HK-2 (cell line): ENCODE measurements at regions not wholly inside any gene's neighbourhood (a gene's known extent, or its start where the extent isn't known, plus 50 kb on each side); places are given as distances from the start of the nearest gene placed in this dataset.

Experiments
- DNase-seq: peaks from one replicate; pipeline ENCODE4 v3.0.0-alpha.2; 2018; ENCODE audit not compliant: unreplicated experiment

- DNase-seq = no peak
Observed at GRCh38 chr7:10257438-10257837, 716.2 kb upstream of the PHF14 start.

- DNase-seq = no peak
Observed at GRCh38 chr7:10266976-10267375, 706.7 kb upstream of the PHF14 start.

DNA sequence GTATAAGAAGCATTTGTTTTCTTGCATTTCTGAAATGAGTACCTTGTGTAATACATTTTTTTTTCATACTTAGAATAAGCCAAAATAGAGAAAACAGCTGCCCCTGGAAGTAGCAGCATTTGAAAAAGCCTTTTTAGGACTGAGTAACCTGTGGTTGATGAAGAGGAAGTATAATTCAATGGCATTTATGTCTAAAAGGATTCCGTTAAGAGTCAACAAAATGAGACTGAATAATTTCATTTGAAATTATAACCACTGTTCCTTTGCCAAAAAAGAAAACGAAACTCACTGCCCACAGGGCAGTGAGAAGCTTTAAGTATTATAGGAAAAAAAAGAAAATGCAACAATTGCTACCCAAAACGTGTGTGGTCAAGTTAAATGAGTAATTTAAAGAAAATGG lies 705.6 kb upstream of the PHF14 start:
- DNase-seq = no peak

GRCh38 chr7:10282909-10283308 lies 690.8 kb upstream of the PHF14 start:
- DNase-seq = no peak

DNA sequence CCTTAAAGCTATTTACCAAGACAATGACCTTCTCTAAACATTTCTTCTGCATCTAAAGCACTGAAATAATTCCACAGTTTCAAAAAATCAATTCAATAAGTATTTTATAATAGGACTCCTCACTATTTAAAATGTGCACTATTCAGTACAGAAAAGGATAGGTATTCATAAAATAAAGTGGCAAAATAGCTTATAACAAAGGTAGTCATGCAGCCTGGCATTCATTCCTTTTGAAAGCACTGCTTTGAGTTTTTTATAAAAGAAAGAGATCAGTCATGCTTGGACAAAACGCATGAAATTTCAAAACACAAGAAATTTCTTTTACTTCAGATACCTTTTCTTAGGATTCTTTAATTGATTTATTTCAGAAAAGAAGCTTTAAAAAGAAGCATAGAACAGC lies 689.7 kb upstream of the PHF14 start:
- DNase-seq = no peak

- no peak for DNase-seq
Observed at GRCh38 chr7:10299384-10299783, 674.3 kb upstream of the PHF14 start.

- DNase-seq = no peak
Observed at GRCh38 chr7:10300577-10300976, 673.1 kb upstream of the PHF14 start.

DNA sequence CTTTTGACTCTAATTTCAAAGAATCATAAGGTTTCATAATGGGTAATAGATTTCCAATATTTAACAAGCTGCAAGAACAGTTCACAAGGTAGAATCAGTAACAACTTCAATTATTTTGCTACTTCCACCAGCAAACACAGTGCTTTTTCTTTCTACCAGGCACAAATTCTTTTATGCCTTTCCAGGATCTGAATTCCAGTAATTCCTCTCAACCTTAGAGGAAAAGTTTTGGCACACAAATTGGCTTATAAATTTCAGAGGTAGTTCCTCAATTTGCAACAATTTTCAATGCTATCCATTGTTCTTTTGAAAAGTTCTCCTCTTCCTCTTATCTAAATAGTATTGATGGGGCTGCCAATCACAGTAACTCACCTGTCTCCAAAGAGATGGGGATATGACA lies 665.4 kb upstream of the PHF14 start:
- no peak for DNase-seq

GRCh38 chr7:10312942-10313341 lies 660.7 kb upstream of the PHF14 start:
- no peak for DNase-seq

DNA sequence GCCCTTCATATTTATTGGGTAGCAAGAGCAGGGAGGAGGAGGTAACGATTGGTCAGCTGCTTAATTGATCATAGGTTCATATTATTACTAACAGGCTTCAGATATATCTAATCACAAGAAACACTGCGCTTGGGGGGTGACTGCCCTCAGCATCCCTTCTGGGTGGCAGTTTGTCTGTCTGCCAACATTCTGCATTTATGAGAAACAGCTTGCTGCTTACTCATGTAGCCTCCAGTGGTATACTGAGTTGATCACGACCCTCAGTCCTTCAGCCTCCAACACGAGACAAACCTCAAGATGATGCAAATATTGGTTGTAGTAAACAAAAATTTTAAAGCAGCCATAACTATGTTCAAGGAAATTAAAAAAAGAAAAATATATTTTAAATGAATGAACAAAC lies 657.8 kb upstream of the PHF14 start:
- no peak for DNase-seq

DNA sequence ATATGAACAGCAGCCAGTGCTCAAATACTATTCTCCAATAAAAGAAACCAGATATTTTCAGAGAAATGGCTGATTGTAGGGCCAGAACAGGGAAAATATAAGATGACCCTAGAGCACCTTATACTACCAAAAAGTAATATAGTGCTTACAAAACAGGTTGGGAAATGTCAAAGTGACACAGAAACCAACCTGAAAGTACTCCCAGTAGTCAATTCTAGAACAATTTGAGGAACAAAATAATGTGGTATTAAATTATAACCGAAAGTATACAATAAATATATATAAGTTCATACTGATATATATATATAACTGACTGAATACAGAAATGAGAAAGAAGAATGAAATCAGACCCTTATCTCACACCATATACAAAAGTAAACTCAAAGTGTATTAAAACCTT lies 657.2 kb upstream of the PHF14 start:
- no peak for DNase-seq

DNA sequence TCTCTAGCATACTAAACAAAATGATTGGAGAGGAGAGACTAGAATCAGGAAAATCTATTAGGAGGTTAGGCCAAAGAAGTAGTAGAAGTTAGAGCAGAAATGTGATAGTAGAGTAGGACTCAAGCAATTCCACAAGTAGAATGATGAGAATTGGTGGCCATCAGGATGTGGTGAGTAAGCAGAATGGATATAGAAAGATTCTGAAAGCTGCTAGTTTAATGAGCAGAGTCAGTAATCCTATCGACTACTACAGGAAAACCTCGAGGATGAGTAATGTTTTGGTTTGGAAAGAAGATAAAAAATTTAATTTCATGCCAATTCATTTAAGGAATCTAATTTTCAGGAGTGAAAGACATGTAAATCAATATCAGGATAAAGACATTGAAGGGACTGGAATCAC lies 648.3 kb upstream of the PHF14 start:
- DNase-seq = no peak

DNA sequence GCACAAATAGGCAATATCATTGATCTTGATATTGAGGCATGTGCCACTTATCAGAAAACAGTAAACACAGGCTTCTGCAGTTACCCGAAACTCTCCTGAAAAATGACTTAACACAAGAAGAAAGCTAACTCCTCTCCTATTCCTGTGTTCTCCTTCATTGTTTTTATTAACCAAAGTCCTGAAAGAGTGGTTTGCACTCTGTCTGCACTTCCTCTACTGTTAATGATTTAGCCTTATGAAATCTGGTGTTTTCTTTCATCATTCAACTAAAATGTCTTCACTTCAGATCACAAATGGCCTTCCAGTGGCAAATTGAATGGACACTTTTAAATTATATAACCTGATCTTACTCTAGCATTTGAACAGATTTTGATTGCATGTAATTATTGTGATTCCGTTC lies 630.6 kb upstream of the PHF14 start:
- DNase-seq = no peak

DNA sequence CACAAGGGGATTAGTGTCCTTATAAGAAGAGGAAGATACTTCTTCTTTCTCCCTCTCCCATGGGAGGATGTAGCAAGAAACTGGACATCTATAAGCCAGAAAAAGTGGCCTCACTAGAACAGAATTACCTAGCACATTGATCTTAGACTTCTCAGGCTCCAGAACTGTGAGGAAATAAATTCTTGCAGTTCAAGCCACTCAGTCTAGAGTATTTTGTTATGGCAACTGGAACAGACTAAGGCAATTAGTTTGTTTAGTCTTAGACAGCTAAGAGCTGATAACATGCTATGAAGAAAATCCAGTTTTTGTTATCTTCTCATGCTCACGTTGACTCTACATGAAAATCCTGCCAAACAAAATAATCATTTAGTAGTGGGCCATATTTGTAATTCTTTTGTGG lies 627.6 kb upstream of the PHF14 start:
- no peak for DNase-seq

DNA sequence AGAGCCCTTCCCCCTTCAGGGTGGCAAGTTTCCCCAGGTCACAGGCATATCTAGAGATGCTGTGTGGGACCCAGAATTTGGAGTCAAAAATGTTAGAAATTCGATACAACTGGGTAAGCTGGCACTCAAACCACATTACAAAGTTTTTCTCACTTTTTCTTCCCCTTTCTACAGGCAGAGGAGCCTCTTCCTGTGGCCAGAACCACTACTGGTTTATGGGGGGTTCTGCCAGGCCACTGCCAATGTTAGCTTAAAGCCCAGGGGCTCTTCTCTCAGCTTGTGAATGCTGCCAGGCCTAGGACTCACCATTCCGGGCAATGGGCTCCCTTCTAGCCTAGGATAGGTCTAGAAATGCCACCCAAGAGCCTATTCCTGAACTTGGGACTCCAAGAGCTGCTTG lies 617.9 kb upstream of the PHF14 start:
- DNase-seq = no peak

DNA sequence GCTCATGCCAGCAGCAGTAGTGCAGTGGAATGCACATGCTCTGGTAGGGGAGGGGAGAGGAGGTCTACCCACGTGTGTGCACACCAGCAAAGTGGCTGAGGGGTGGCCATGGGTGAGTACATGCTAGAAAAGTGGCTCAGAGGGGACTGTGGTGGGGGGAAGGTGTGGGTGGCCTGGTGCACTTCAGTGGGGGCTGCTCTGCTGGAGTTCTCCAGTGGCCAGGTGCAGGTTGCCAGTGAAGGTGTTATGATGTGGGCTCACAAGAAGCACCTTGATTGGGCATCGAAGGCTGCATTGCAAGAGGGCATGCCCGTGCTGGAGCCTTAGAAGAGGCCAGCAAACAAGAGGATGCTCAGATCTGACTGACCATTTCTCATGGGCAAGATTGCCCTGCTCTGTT lies 613.6 kb upstream of the PHF14 start:
- no peak for DNase-seq

DNA sequence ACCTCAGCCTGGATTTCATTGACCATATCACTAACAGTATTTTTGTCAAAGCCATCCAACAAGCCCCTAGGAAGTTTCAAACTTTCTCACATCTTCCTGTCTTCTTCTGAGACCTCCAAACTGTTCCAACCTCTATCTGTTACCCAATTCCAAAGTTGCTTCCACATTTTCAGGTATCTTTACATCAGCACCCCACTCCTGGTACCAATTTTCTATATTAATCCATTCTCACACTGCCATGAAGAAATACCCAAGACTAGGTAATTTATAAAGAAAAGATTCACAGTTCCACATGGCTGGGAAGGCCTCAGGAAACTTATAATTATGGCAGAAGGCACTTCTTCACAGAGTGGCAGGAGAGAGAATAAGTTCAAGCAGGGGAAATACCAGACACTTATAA lies 571.9 kb upstream of the PHF14 start:
- DNase-seq = no peak

DNA sequence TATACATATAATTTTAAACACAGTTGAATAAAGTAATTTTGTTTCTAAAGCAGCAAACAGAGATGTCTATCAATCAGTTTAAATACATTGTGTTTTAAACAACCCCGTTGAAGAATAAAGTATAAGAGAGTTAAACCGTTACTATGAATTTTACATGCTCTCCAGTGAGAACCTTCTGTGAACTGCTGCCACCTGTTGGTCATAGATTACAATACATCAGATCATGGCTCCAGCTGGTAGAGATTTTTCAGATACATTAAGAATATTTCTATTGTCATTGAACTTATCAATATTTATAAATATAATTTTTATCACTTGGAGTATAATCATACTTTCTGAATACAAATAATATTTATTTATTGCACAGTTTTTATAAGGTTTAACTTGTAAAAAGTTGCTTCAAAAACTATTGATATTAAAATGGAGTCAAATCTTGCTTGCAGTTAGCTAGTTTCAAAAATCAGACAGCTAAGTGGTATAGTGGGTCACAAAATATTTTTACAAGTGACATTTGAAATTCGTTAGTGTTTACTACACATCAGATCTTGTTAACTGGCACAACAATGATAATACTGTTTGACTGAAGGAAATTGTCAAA lies 561.2 kb upstream of the PHF14 start:
- peak; percentile 11 for DNase-seq

- no peak for DNase-seq
Observed at GRCh38 chr7:10418985-10419384, 554.7 kb upstream of the PHF14 start.

DNA sequence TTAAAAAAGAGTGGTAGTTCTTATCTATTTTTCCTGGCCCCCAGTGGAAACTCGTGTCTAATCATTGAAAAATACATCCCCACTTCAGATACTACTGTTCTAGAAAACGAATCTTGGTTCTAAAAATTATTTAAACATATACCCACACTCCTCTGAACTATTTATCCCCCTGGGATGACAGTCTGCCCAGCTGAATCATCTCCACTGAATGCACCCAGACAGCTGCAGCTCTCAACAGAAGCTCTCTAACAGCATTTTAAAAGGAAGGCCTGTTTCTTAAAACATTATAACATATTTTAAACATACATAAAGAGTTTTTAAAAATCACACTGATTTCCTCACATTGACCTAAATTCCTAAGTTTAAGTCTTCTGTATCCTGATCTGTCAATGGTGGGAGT lies 544.6 kb upstream of the PHF14 start:
- no peak for DNase-seq

DNA sequence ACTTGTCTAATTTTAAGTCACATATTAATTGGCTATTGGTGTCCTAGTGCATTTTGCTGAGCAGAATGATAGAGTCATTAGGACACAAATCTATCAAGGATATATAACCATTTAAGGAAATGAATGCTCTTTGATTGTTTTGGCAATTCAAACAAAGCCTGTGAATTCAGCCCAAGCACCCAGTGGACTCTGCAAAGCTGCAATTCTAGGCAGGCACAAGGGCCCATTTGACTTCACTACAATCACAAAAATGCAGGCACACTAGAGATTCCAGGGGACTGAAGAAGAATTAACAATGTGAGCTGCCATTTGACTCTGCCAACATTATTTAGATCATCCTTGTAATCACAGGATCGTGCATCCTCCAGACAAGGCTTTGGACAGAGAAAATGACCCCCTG lies 544.2 kb upstream of the PHF14 start:
- no peak for DNase-seq

DNA sequence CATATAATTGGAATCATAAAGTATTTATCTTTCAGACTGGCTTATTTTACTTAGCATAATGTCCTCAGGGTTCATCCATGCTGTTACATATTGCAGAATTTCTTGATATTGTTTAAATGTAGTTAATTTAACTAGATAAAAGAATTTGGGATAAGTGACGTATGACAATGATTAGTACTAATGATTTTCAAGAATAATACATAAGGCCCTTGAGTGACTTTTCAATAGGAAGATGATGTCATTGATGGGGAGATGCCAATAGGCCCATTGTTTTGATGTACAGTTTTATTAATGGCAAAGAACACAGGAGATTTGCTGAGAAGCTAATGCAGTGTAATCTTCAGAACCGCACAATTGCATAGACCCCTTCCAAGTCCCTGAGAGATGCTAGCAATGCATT lies 537.4 kb upstream of the PHF14 start:
- no peak for DNase-seq

- DNase-seq = no peak
Observed at GRCh38 chr7:10439027-10439426, 534.6 kb upstream of the PHF14 start.

DNA sequence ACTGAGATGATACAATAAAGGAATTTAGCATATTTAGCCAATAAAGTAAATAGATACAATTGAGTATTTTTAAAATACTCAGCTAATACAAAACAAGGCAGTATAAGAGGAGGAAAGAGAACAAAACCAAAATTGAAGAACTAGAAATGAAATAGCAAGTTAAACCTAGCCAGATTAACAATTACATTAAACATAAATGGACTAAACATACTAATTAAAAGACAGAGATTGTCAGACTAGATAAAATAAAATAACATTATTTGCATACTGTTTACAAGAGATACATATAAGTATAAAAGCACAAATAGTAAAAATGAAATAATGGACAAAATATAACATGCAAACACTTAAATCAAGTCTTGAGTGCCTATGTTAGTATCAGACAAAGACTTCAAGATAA lies 517.7 kb upstream of the PHF14 start:
- no peak for DNase-seq

DNA sequence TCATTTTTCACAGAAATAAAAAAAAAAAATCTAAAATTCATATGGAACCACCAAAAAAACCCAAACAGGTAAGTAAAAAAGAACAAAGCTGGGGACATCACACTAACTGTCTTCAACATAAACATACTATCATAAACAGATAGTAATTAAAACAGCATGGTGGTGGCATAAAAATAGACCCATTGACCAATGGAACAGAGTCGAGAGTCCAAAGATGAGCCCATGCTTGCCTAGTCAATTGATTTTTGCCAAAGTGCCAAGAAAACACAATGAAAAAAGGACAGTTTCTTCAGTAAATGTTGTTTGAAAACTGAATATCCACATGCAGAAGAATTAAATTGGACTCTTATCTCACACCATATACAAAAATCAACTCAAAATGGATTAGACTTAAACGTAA lies 513.2 kb upstream of the PHF14 start:
- no peak for DNase-seq
